Breast epithelium (tissue), 4 donors: ENCODE measurements at regions not wholly inside any gene's neighbourhood (a gene's known extent, or its start where the extent isn't known, plus 50 kb on each side); places are given as distances from the start of the nearest gene placed in this dataset.

ENCODE experiments used
- DNase-seq, 2 donors: peaks; one replicate each; pipeline ENCODE4 v3.0.0-alpha.2; 2019; ENCODE audit warnings: low spot score in 2 of 2
- H3K27ac ChIP-seq, 2 donors: fragments of 200-600 bp; sonication (generic) in 1 of 2; one replicate each; pipeline ENCODE4 v1.5.1; 2016 to 2019; ENCODE audit warnings: mild to moderate bottlenecking in 1 of 2
- H3K27me3 ChIP-seq, 2 donors: fragments of 200-600 bp; sonication (generic) in 1 of 2; one replicate each; pipeline versions ENCODE4 v1.5.1 to v1.6.0; 2017 to 2019; ENCODE audit warnings: control low read depth in 1 of 2, mild to moderate bottlenecking in 1 of 2
- H3K36me3 ChIP-seq: fragments of 200-600 bp; one replicate; pipeline ENCODE4 v1.5.1; 2019
- H3K4me1 ChIP-seq, 2 donors: fragments of 200-600 bp; sonication (generic); one replicate each; pipeline ENCODE4 v1.5.1; 2016 to 2019; ENCODE audit warnings: control low read depth in 1 of 2
- H3K4me3 ChIP-seq, 3 donors: fragments of 200-600 bp; sonication (generic); 1 replicate in 2 of 3; 2 replicates in 1 of 3; pipeline ENCODE4 v1.5.1; 2016 to 2019; ENCODE audit warnings: mild to moderate bottlenecking in 3 of 3, moderate library complexity in 2 of 3
- H3K9me3 ChIP-seq, 2 donors: fragments of 200-600 bp; sonication (generic) in 1 of 2; one replicate each; pipeline ENCODE4 v1.5.1; 2016 to 2019; ENCODE audit warnings: control low read depth in 1 of 2
- POLR2A ChIP-seq: fragments of 450-650 bp; IDR thresholded peaks from one replicate; pipeline ENCODE4 v1.6.1; 2016; ENCODE audit warnings: antibody characterized with exemption, mild to moderate bottlenecking, moderate library complexity
- POLR2AphosphoS5 ChIP-seq, 3 donors: sonication (generic); formaldehyde crosslinking; IDR thresholded peaks; one replicate each; pipeline ENCODE4 v1.6.1; 2017; ENCODE audit warnings: antibody characterized with exemption in 3 of 3
- intact Hi-C: fragments of 100-400 bp; cut with DNase I; formaldehyde crosslinking; loops from one replicate; pipeline ENCODE4 v1.15.1; 2023; ENCODE audit warnings: low total_unique reads
- TF ChIP-seq, protein P1 (sequence below), 3 donors: fragments of 450-650 bp; IDR thresholded peaks; one replicate each; pipeline ENCODE4 v1.5.1; 2016 to 2017; ENCODE audit warnings: antibody characterized with exemption in 3 of 3, mild to moderate bottlenecking in 3 of 3, moderate library complexity in 3 of 3

GRCh38 chr14:94879537-94879936 lies 109.6 kb upstream of the GSC start:
- no peak for DNase-seq
- Histone ChIP-seq H3K36me3 (no peaks in the 10 kb centered on the region), H3K27me3 (no peaks in the 10 kb centered on the region), H3K9me3 (no peaks in the 10 kb centered on the region), H3K4me1 (no peaks in the 10 kb centered on the region), H3K27ac (no peak overlapping the region), H3K4me3 (no peak overlapping the region)
- intact Hi-C loops, result no loop called here
- TF ChIP-seq, protein P1, sequence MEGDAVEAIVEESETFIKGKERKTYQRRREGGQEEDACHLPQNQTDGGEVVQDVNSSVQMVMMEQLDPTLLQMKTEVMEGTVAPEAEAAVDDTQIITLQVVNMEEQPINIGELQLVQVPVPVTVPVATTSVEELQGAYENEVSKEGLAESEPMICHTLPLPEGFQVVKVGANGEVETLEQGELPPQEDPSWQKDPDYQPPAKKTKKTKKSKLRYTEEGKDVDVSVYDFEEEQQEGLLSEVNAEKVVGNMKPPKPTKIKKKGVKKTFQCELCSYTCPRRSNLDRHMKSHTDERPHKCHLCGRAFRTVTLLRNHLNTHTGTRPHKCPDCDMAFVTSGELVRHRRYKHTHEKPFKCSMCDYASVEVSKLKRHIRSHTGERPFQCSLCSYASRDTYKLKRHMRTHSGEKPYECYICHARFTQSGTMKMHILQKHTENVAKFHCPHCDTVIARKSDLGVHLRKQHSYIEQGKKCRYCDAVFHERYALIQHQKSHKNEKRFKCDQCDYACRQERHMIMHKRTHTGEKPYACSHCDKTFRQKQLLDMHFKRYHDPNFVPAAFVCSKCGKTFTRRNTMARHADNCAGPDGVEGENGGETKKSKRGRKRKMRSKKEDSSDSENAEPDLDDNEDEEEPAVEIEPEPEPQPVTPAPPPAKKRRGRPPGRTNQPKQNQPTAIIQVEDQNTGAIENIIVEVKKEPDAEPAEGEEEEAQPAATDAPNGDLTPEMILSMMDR (IDR thresholded peaks at IDR 0.05), result no peak
- TF ChIP-seq POLR2A, result no peak

- intact Hi-C loops, result no loop called here
- no peaks in the 10 kb centered on the region for H3K4me1 ChIP-seq
- TF ChIP-seq POLR2AphosphoS5 (IDR thresholded peaks at IDR 0.05), result no peak
- TF ChIP-seq, protein P1 (IDR thresholded peaks at IDR 0.05), result no peak
- TF ChIP-seq POLR2A, result no peak
- no peaks in the 10 kb centered on the region for H3K36me3 ChIP-seq
- no peaks in the 10 kb centered on the region for H3K9me3 ChIP-seq
- H3K27ac ChIP-seq, result no peak overlapping the region
- DNase-seq, result no peak
- no peaks in the 10 kb centered on the region for H3K27me3 ChIP-seq
- no peak overlapping the region for H3K4me3 ChIP-seq
These were observed 106.4 kb upstream of the GSC start for GRCh38 chr14:94876306-94876705.

DNA sequence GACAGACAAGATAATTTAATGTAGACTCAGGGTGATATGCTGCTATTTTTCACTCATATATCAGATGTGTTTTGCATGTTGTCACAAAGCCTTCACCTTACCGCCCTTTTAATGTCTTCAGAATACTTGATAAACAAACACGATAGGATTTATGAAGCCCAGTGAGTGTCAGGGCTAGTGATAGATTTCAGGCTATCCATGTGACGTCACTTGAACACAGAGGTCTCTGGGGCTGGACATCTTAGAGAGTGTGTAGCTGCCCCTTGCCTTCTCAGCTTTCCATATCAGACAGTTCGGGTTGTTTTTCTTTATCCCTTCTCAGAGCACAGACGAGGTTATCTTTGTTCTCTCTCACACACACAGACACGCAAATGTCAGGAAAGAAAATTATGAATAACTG lies 105.3 kb upstream of the GSC start:
- TF ChIP-seq POLR2AphosphoS5 (IDR thresholded peaks at IDR 0.05) (no peak), POLR2A (no peak)
- TF ChIP-seq, protein P1 (IDR thresholded peaks at IDR 0.05), result no peak
- Histone ChIP-seq H3K9me3 (no peaks in the 10 kb centered on the region), H3K4me1 (no peaks in the 10 kb centered on the region), H3K36me3 (no peaks in the 10 kb centered on the region), H3K4me3 (no peak overlapping the region), H3K27ac (no peak overlapping the region), H3K27me3 (no peaks in the 10 kb centered on the region)
- no peak for DNase-seq
- intact Hi-C loops, result no loop called here

- no peak for DNase-seq
- H3K27me3 ChIP-seq, result no peaks in the 10 kb centered on the region
- intact Hi-C loops, result loop anchor here (5.0 kb wide), 1 partner anchor 1076 kb away; no protein-coding TSS in a partner anchor
- H3K27ac ChIP-seq, result no peak overlapping the region
- H3K36me3 ChIP-seq, result no peaks in the 10 kb centered on the region
- H3K4me3 ChIP-seq, result no peak overlapping the region
- no peaks in the 10 kb centered on the region for H3K4me1 ChIP-seq
- no peak for TF ChIP-seq POLR2AphosphoS5 (IDR thresholded peaks at IDR 0.05)
- TF ChIP-seq, protein P1 (IDR thresholded peaks at IDR 0.05), result no peak
- TF ChIP-seq POLR2A, result no peak
- H3K9me3 ChIP-seq, result no peaks in the 10 kb centered on the region
These were observed 98.8 kb upstream of the GSC start for GRCh38 chr14:94868772-94869072.

DNA sequence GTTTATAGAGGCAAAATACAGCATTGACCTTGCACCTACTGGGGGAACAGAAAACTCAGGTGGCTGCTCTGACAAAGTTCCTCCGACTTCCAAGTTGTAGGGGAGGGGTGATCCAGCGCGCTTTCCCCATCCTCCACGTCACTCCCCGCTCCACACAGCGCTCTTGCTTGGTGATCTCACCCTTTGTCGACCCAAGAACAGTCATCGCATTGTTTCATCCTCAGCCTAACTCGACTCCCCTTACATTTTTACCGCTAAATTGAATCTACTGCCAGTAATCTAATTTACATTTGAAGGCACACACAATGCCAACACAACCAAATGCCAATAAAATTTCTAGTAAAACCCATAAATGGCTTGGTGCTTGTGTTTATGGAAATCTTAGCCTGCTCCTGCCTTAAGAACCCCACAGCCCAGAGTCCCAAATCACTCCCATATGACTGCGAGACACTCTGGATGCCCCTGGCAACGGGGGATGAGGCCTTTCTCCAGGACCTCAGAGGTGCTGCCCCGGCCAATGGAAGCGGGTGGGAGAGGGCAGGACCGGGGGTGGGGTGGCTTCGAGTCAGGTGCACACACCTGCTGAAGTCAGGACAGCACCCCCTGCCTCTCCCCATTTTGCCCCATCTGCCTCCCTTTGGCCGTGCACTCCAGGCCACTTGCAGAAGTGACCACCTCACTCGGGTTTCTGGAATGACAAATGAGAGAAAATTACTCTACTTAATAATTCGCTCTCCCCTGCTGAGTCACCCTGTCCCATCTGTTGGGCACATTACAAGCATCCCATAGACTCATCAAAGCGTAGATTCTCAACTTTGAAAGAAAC lies 98.2 kb upstream of the GSC start:
- no peaks in the 10 kb centered on the region for H3K36me3 ChIP-seq
- intact Hi-C loops, result loop anchor here (5.0 kb wide), 1 partner anchor 1076 kb away; no protein-coding TSS in a partner anchor
- H3K9me3 ChIP-seq, result no peaks in the 10 kb centered on the region
- H3K27me3 ChIP-seq, result no peaks in the 10 kb centered on the region
- H3K4me1 ChIP-seq, result no peaks in the 10 kb centered on the region
- no peak overlapping the region for H3K27ac ChIP-seq
- no peak overlapping the region for H3K4me3 ChIP-seq
- TF ChIP-seq POLR2AphosphoS5 (IDR thresholded peaks at IDR 0.05) (no peak), POLR2A (no peak)
- TF ChIP-seq, protein P1 (IDR thresholded peaks at IDR 0.05), result no peak
- DNase-seq, result no peak
